Liver (tissue), 3 donors: ENCODE measurements at regions not wholly inside any gene's neighbourhood (a gene's known extent, or its start where the extent isn't known, plus 50 kb on each side); places are given as distances from the start of the nearest gene placed in this dataset.

Source experiments
- ATF3 ChIP-seq: IDR thresholded peaks from 2 replicates; pipeline ENCODE4 v1.6.1; 2016; ENCODE audit warnings: antibody characterized with exemption
- CTCF ChIP-seq: fragments of 150-350 bp; IDR thresholded peaks from 2 replicates; pipeline ENCODE4 v1.5.1; 2017; ENCODE audit warnings: improper control_type of control experiment, low read depth, low read length; ENCODE audit not compliant: missing input control
- EGR1 ChIP-seq, 2 donors: IDR thresholded peaks; 2 replicates each; pipeline ENCODE4 v1.6.1; 2016 to 2018; ENCODE audit warnings: antibody characterized with exemption in 2 of 2, low read depth in 2 of 2
- FOXA1 ChIP-seq: IDR thresholded peaks from 2 replicates; pipeline ENCODE4 v1.6.1; 2016; ENCODE audit warnings: antibody characterized with exemption
- HNF4G ChIP-seq: IDR thresholded peaks from 2 replicates; pipeline ENCODE4 v1.6.1; 2016; ENCODE audit warnings: antibody characterized with exemption
- JUND ChIP-seq, 2 donors: IDR thresholded peaks; 2 replicates each; pipeline ENCODE4 v1.6.1; 2016; ENCODE audit warnings: antibody characterized with exemption in 2 of 2
- MAX ChIP-seq: IDR thresholded peaks from 2 replicates; pipeline ENCODE4 v1.6.1; 2016; ENCODE audit warnings: antibody characterized with exemption
- RAD21 ChIP-seq, 2 donors: IDR thresholded peaks; 2 replicates each; pipeline ENCODE4 v1.6.1; 2016; ENCODE audit warnings: antibody characterized with exemption in 2 of 2, mild to moderate bottlenecking in 2 of 2
- REST ChIP-seq: IDR thresholded peaks from 2 replicates; pipeline ENCODE4 v1.6.1; 2016; ENCODE audit warnings: antibody characterized with exemption, mild to moderate bottlenecking
- RXRA ChIP-seq, 2 donors: IDR thresholded peaks; 2 replicates each; pipeline ENCODE4 v1.6.1; 2017 to 2018; ENCODE audit warnings: antibody characterized with exemption in 2 of 2, mild to moderate bottlenecking in 1 of 2
- YY1 ChIP-seq: IDR thresholded peaks from 2 replicates; pipeline ENCODE4 v1.6.1; 2016; ENCODE audit warnings: antibody characterized with exemption, mild to moderate bottlenecking
- ZBTB33 ChIP-seq: IDR thresholded peaks from 2 replicates; pipeline ENCODE4 v1.6.1; 2016; ENCODE audit warnings: antibody characterized with exemption
- donor health status: healthy.
- donor health status: healthy.

- no peak for TF ChIP-seq FOXA1
- no peak for TF ChIP-seq YY1
- no peak for TF ChIP-seq CTCF
- TF ChIP-seq MAX, result no peak
- no peak for TF ChIP-seq RXRA (IDR thresholded peaks at IDR 0.05)
- TF ChIP-seq JUND (IDR thresholded peaks at IDR 0.05), result no peak
- no peak for TF ChIP-seq HNF4G
- no peak for TF ChIP-seq ATF3
- no peak for TF ChIP-seq EGR1 (IDR thresholded peaks at IDR 0.05; ENCODE audit: low read depth in 2 of 2)
- no peak for TF ChIP-seq REST
- TF ChIP-seq ZBTB33, result no peak
- no peak for TF ChIP-seq RAD21 (IDR thresholded peaks at IDR 0.05)
Observed at GRCh38 chr15:88337993-88338392, 81.5 kb upstream of the NTRK3 start.
